ENCODE measurements at regions not wholly inside any gene's neighbourhood (a gene's known extent, or its start where the extent isn't known, plus 50 kb on each side); places are given as distances from the start of the nearest gene placed in this dataset.

- no peaks in the 10 kb centered on the region for H3K9me3 ChIP-seq
- no peaks in the 10 kb centered on the region for H3K4me1 ChIP-seq
- TF ChIP-seq CTCF (IDR thresholded peaks at IDR 0.05): no peak
- TF ChIP-seq POLR2A (IDR thresholded peaks at IDR 0.05): no peak
- H3K4me3 ChIP-seq: no peak overlapping the region
- DNase-seq: no peak
- no peaks in the 10 kb centered on the region for H3K27me3 ChIP-seq
- H3K27ac ChIP-seq: no peak overlapping the region
- intact Hi-C loops (cut with DNase I; ENCODE audit: low total_unique reads): no loop called here
- H3K36me3 ChIP-seq: no peaks in the 10 kb centered on the region
Observed at GRCh38 chr2:220033546-220033945, 406.1 kb downstream of the SLC4A3 start.

- no peak for DNase-seq
- Histone ChIP-seq H3K36me3 (no peaks in the 10 kb centered on the region), H3K9me3 (no peaks in the 10 kb centered on the region), H3K4me1 (no peaks in the 10 kb centered on the region), H3K27ac (peak overlapping the region in 1 of 2 donors; percentile 57), H3K4me3 (no peak overlapping the region), H3K27me3 (no peaks in the 10 kb centered on the region)
- intact Hi-C loops (cut with DNase I; ENCODE audit: low total_unique reads): no loop called here
- TF ChIP-seq POLR2A (IDR thresholded peaks at IDR 0.05): no peak
- TF ChIP-seq CTCF (IDR thresholded peaks at IDR 0.05): no peak
Observed at GRCh38 chr2:220034426-220035130, 407.1 kb downstream of the SLC4A3 start.

GRCh38 chr2:220036431-220036830 lies 409.0 kb downstream of the SLC4A3 start:
- DNase-seq: no peak
- H3K4me3 ChIP-seq: no peak overlapping the region
- H3K4me1 ChIP-seq: no peaks in the 10 kb centered on the region
- intact Hi-C loops (cut with DNase I; ENCODE audit: low total_unique reads): no loop called here
- H3K27me3 ChIP-seq: no peaks in the 10 kb centered on the region
- TF ChIP-seq POLR2A (IDR thresholded peaks at IDR 0.05) (no peak), CTCF (IDR thresholded peaks at IDR 0.05) (no peak)
- H3K27ac ChIP-seq: no peak overlapping the region
- no peaks in the 10 kb centered on the region for H3K9me3 ChIP-seq
- no peaks in the 10 kb centered on the region for H3K36me3 ChIP-seq

- H3K27ac ChIP-seq: no peak overlapping the region
- no peaks in the 10 kb centered on the region for H3K9me3 ChIP-seq
- no peak for DNase-seq
- H3K36me3 ChIP-seq: no peaks in the 10 kb centered on the region
- intact Hi-C loops (cut with DNase I; ENCODE audit: low total_unique reads): no loop called here
- H3K4me3 ChIP-seq: no peak overlapping the region
- H3K27me3 ChIP-seq: no peaks in the 10 kb centered on the region
- H3K4me1 ChIP-seq: no peaks in the 10 kb centered on the region
- TF ChIP-seq CTCF (IDR thresholded peaks at IDR 0.05) (no peak), POLR2A (IDR thresholded peaks at IDR 0.05) (no peak)
Observed at GRCh38 chr2:220040346-220040745, 412.9 kb downstream of the SLC4A3 start.

- Histone ChIP-seq H3K36me3 (no peaks in the 10 kb centered on the region), H3K4me3 (no peak overlapping the region), H3K4me1 (no peaks in the 10 kb centered on the region), H3K27ac (no peak overlapping the region), H3K9me3 (no peaks in the 10 kb centered on the region), H3K27me3 (no peaks in the 10 kb centered on the region)
- intact Hi-C loops (cut with DNase I; ENCODE audit: low total_unique reads): no loop called here
- TF ChIP-seq POLR2A (IDR thresholded peaks at IDR 0.05): no peak
- TF ChIP-seq CTCF (IDR thresholded peaks at IDR 0.05): no peak
- DNase-seq: no peak
Observed at GRCh38 chr2:220041447-220041846, 414.0 kb downstream of the SLC4A3 start.
